ENCODE measurements at regions not wholly inside any gene's neighbourhood (a gene's known extent, or its start where the extent isn't known, plus 50 kb on each side); places are given as distances from the start of the nearest gene placed in this dataset.

DNA sequence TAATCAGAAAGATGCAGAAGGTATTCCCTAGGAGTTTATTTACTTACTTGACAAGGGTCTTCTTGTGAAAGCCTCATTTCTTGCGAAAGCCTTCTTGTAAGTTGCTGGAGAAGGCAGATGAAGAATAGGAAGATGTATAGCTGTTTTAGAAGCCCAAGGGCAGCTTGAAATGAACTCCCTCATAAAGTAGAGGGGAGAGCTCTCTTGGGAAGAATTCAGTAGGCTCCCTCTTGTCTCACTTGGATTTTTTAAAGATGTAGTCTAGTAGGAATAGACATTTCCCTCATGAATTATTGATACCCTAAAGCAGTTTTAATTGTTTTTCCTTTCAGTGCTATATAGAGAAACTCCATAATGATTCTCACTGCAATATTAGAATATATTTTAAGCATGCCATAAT lies 639.2 kb upstream of the CXADR start:
- no peak for TF ChIP-seq POLR2AphosphoS5 (IDR thresholded peaks at IDR 0.05)
- TF ChIP-seq, protein P1, sequence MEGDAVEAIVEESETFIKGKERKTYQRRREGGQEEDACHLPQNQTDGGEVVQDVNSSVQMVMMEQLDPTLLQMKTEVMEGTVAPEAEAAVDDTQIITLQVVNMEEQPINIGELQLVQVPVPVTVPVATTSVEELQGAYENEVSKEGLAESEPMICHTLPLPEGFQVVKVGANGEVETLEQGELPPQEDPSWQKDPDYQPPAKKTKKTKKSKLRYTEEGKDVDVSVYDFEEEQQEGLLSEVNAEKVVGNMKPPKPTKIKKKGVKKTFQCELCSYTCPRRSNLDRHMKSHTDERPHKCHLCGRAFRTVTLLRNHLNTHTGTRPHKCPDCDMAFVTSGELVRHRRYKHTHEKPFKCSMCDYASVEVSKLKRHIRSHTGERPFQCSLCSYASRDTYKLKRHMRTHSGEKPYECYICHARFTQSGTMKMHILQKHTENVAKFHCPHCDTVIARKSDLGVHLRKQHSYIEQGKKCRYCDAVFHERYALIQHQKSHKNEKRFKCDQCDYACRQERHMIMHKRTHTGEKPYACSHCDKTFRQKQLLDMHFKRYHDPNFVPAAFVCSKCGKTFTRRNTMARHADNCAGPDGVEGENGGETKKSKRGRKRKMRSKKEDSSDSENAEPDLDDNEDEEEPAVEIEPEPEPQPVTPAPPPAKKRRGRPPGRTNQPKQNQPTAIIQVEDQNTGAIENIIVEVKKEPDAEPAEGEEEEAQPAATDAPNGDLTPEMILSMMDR (IDR thresholded peaks at IDR 0.05 in 8 of 11, conservative IDR thresholded peaks at IDR 0.05 in 3 of 11): no peak
- TF ChIP-seq POLR2A (IDR thresholded peaks at IDR 0.05): no peak
- Histone ChIP-seq H3K4me3 (no peak overlapping the region), H3K27ac (no peak overlapping the region), H3K27me3 (replicated peaks in 1 of 7) (no peaks in the 10 kb centered on the region), H3K9me3 (peaks cover 0 to 3% (median 0%) of the 10 kb centered on the region in 8 donors), H3K36me3 (no peaks in the 10 kb centered on the region), H3K4me1 (no peaks in the 10 kb centered on the region)
- intact Hi-C loops (cut with DNase I; ENCODE audit: low total_unique reads): no loop called here
- WGBS, 5 donors: 83 to 93% (median 90%) methylated on average over 1 of the region's 1 CpG
- DNase-seq: no peak

DNA sequence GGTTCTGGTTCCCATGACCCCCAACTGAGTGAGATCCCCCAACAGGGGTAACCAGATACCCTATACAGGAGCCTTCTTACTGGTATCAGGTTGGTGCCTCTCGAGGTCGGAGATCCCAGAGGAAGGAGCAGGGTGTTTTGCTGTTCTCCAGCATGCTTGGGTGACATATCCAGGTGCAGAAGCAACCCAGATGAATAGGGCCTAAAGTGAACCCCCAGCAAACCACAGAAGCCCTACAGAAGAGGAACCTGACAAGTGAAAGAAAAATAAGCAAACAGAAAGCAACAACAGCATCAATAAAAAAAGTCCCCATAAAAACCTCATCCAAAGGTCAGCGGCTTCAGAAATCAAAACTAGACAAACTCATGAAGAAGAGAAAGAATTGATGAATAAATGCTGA lies 633.4 kb upstream of the CXADR start:
- WGBS, 5 donors: 82 to 95% (median 89%) methylated on average over 3 of the region's 3 CpGs
- intact Hi-C loops (cut with DNase I; ENCODE audit: low total_unique reads): no loop called here
- Histone ChIP-seq H3K27me3 (replicated peaks in 1 of 7) (no peaks in the 10 kb centered on the region), H3K4me1 (no peaks in the 10 kb centered on the region), H3K9me3 (peaks cover 0 to 32% (median 5%) of the 10 kb centered on the region in 8 donors), H3K4me3 (no peak overlapping the region), H3K27ac (no peak overlapping the region), H3K36me3 (no peaks in the 10 kb centered on the region)
- TF ChIP-seq, protein P1 (IDR thresholded peaks at IDR 0.05 in 8 of 11, conservative IDR thresholded peaks at IDR 0.05 in 3 of 11): no peak
- no peak for TF ChIP-seq POLR2AphosphoS5 (IDR thresholded peaks at IDR 0.05)
- no peak for TF ChIP-seq POLR2A (IDR thresholded peaks at IDR 0.05)
- no peak for DNase-seq

DNA sequence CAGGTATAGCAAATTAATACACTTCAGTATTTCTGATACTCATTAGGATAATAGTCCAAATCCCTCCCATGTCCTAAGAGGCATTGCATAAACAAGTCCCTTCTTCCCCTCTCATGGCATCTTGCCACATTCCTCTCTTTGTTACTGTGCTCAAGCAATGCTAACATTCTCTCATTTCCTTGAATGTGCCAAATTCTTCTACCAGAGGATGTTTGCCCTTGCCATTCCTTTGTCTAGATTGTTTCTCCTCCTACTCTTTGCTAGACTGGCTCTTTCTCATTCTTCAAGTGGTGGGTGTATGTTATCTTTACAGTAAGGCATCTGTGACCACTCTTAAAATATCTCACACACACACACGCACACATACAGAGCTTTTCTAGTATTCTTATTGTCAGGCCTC lies 621.0 kb upstream of the CXADR start:
- TF ChIP-seq POLR2AphosphoS5 (IDR thresholded peaks at IDR 0.05) (no peak), POLR2A (IDR thresholded peaks at IDR 0.05) (no peak)
- TF ChIP-seq, protein P1 (IDR thresholded peaks at IDR 0.05 in 8 of 11, conservative IDR thresholded peaks at IDR 0.05 in 3 of 11): no peak
- 77 to 96% (median 79%) methylated on average over 1 of the region's 1 CpG for WGBS, 5 donors
- H3K9me3 ChIP-seq: peaks cover 0 to 11% (median 0%) of the 10 kb centered on the region in 8 donors
- H3K27ac ChIP-seq: no peak overlapping the region
- no peak for DNase-seq
- intact Hi-C loops (cut with DNase I; ENCODE audit: low total_unique reads): no loop called here
- no peaks in the 10 kb centered on the region for H3K27me3 ChIP-seq (replicated peaks in 1 of 7)
- H3K36me3 ChIP-seq: no peaks in the 10 kb centered on the region
- no peaks in the 10 kb centered on the region for H3K4me1 ChIP-seq
- H3K4me3 ChIP-seq: no peak overlapping the region

DNA sequence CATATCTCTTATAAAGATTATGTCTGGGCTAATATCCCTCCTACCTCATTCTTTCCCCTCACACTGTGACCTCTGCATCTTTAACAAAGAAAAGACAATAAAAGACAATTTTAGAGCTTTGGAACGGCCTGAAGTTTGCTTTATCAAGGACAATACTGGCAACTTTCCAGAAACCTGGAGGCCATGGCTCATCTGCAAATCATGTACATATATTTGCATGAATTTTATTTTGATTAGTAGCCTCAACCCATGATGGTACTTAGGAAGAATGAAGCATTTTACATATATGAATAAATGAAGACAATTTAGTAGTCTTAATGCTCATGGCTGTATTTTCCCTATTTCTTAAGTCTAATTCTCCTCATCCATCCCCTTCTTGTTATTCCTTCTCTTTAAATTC lies 612.2 kb upstream of the CXADR start:
- Histone ChIP-seq H3K4me1 (no peaks in the 10 kb centered on the region), H3K27me3 (replicated peaks in 1 of 7) (no peaks in the 10 kb centered on the region), H3K9me3 (no peaks in the 10 kb centered on the region), H3K36me3 (no peaks in the 10 kb centered on the region), H3K27ac (no peak overlapping the region), H3K4me3 (no peak overlapping the region)
- intact Hi-C loops (cut with DNase I; ENCODE audit: low total_unique reads): no loop called here
- WGBS, 5 donors: 30 to 57% (median 47%) methylated on average over 1 of the region's 1 CpG
- DNase-seq: no peak
- no peak for TF ChIP-seq POLR2AphosphoS5 (IDR thresholded peaks at IDR 0.05)
- TF ChIP-seq, protein P1 (IDR thresholded peaks at IDR 0.05 in 8 of 11, conservative IDR thresholded peaks at IDR 0.05 in 3 of 11): no peak
- no peak for TF ChIP-seq POLR2A (IDR thresholded peaks at IDR 0.05)

Data from spleen (tissue), 11 donors.